ENCODE measurements at regions not wholly inside any gene's neighbourhood (a gene's known extent, or its start where the extent isn't known, plus 50 kb on each side); places are given as distances from the start of the nearest gene placed in this dataset.

DNA sequence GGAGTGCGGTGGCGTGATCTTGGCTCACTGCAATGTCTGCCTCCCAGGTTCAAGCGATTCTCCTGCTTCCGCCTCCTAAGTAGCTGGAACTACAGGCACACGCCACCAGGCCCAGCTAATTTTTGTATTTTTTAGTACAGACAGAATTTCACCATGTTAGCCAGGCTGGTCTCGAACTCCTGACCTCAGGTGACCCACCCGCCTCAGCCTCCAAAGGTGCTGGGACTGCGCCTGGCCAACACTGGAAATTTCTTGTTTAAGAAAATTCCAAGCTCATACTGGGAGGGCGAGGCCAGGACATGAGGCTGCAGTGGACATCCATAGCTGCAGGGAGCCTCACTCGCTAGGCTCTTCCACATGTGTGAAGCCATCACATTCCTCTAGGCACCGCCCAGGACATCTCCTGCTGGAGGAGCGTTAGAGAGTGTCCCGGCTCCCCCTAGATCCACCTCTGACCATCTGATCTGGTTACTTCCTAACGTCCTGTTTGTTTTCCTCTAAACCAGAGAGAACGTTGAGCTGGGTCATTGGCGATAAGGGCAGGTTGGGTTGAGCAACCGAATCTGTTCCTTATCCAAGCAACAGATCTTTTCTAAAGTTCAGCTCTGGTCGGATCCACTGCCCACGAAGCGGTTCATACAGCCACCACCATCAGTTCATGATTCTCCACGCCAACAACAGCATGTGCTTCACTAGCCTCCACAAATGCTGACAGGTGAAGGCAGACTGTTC lies 108.2 kb upstream of the MED13L start:
- DNase-seq (ENCODE audit: low read depth) = peak; percentile 90
- no peak overlapping the region for H3K4me3 ChIP-seq (ENCODE audit: low read depth, low read length)
- TF ChIP-seq, protein P1, sequence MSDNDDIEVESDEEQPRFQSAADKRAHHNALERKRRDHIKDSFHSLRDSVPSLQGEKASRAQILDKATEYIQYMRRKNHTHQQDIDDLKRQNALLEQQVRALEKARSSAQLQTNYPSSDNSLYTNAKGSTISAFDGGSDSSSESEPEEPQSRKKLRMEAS (IDR thresholded peaks at IDR 0.05; ENCODE audit: low read depth, low read length) = peak; percentile 85; the same call in 1 of the 2 replicates
- TF ChIP-seq POLR2A (IDR thresholded peaks at IDR 0.05; ENCODE audit: extremely low read depth, insufficient read length) (no peak), MYC (IDR thresholded peaks at IDR 0.05; ENCODE audit: low read depth, low read length) (peak; percentile 55)
- TF ChIP-seq, protein P2, sequence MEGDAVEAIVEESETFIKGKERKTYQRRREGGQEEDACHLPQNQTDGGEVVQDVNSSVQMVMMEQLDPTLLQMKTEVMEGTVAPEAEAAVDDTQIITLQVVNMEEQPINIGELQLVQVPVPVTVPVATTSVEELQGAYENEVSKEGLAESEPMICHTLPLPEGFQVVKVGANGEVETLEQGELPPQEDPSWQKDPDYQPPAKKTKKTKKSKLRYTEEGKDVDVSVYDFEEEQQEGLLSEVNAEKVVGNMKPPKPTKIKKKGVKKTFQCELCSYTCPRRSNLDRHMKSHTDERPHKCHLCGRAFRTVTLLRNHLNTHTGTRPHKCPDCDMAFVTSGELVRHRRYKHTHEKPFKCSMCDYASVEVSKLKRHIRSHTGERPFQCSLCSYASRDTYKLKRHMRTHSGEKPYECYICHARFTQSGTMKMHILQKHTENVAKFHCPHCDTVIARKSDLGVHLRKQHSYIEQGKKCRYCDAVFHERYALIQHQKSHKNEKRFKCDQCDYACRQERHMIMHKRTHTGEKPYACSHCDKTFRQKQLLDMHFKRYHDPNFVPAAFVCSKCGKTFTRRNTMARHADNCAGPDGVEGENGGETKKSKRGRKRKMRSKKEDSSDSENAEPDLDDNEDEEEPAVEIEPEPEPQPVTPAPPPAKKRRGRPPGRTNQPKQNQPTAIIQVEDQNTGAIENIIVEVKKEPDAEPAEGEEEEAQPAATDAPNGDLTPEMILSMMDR (IDR thresholded peaks at IDR 0.05; ENCODE audit: low read depth, low read length) = no peak

DNA sequence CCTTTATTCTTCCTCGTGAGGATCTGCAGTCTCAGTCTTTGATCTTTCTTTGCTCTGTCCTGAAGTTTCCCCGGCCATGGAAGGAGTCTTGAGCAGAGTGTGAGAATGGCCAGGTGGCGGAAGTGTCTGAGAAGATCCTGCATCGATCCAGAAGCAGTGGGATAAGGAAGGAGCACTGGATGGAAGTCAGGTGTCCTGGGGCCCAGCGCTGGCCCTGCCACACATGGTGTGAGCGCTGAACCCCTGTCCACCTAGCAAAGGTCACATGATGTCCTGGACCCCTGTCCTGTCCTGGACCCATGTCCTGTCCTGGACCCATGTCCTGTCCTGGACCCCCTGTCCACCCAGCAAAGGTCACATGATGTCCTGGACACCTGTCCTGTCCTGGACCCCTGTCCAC lies 111.8 kb upstream of the MED13L start:
- DNase-seq (ENCODE audit: low read depth) = no peak
- H3K4me3 ChIP-seq (ENCODE audit: low read depth, low read length) = no peak overlapping the region
- TF ChIP-seq, protein P1 (IDR thresholded peaks at IDR 0.05; ENCODE audit: low read depth, low read length) = no peak
- TF ChIP-seq POLR2A (IDR thresholded peaks at IDR 0.05; ENCODE audit: extremely low read depth, insufficient read length) (no peak), MYC (IDR thresholded peaks at IDR 0.05; ENCODE audit: low read depth, low read length) (no peak)
- TF ChIP-seq, protein P2 (IDR thresholded peaks at IDR 0.05; ENCODE audit: low read depth, low read length) = no peak

DNA sequence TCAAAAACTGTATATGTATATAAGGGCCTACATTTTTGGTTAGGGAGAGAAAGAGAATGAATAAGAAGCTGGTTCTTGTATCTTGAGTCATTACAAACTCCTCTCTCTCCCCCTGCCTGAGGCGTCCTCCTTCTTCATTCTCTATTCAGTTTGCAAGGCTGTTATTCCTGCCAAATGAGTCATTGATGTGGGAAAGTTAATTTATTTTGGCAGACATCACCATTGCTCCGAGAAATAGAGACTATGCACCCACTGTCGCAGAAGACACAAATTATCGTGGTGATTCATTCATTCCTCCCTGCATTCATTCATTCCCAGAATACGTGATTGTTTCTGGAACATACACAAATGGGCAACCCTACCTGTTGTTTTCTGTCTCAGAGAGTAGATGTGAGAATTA lies 112.5 kb upstream of the MED13L start:
- H3K4me3 ChIP-seq (ENCODE audit: low read depth, low read length) = no peak overlapping the region
- TF ChIP-seq MYC (IDR thresholded peaks at IDR 0.05; ENCODE audit: low read depth, low read length) = no peak
- TF ChIP-seq, protein P1 (IDR thresholded peaks at IDR 0.05; ENCODE audit: low read depth, low read length) = no peak
- TF ChIP-seq, protein P2 (IDR thresholded peaks at IDR 0.05; ENCODE audit: low read depth, low read length) = no peak
- no peak for TF ChIP-seq POLR2A (IDR thresholded peaks at IDR 0.05; ENCODE audit: extremely low read depth, insufficient read length)
- DNase-seq (ENCODE audit: low read depth) = no peak

DNA sequence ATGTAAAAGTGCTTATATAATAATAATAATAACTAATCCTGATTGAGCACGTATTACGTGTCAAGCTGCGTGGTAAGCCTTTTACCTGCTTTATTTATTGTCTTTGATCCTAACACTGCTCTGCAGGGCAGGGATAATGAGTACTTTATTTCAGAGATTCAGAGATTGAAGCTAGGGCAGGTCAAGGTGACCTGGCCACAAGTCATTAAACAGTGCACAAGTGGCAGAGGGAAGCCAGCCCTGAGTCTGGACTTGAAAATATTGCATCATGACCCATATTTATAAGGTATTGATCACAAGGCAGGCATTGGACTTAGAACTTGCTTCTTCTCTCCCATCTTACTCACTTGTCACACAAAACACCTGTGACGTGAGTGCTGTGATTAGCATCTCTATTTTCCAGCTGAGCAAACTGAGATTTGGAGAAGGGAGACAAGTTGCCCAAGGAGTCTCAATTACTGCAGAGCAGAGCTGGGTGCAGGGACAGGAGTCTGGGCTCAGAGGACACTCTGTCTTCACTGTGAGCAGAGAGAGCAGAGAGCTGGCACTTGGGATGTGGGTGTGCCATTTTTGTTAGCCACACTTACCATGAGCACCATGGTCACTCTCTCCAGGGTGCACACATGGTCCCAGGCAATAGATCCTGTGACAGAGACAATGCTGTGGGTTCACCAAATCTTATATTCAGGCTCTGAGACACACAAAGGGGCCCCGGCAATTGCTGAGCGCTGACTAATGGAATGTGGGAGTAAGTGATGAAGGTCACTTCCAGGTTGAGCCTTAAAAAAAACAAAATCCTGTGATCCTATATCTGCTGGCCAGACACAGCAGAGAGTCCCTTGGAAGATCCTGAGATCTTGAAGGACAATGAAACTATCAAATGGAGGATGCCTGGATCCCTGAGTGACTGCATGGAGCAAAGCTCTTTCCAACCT lies 113.2 kb upstream of the MED13L start:
- TF ChIP-seq, protein P2 (IDR thresholded peaks at IDR 0.05; ENCODE audit: low read depth, low read length) = no peak
- TF ChIP-seq, protein P1 (IDR thresholded peaks at IDR 0.05; ENCODE audit: low read depth, low read length) = no peak
- no peak for DNase-seq (ENCODE audit: low read depth)
- H3K4me3 ChIP-seq (ENCODE audit: low read depth, low read length) = no peak overlapping the region

DNA sequence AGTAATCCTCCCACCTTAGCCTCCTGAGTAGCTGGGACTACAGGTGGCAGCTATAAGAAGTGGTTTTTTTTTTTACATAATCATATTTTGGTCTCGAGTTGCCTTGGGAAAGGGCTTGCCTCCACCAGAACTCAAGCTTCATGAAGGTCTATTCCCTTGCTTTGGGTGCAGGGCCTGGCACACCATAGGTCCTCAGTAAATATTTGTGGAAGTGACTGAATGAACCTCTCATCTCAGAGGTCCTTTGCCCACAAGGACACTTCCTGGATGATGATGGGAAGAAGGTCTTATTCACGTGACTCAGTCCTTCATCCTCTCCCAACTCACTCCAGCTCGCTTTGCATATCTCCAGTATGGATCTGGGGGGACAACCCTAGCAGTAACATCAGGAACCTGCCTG lies 114.0 kb upstream of the MED13L start:
- no peak for DNase-seq (ENCODE audit: low read depth)
- H3K4me3 ChIP-seq (ENCODE audit: low read depth, low read length) = no peak overlapping the region
- TF ChIP-seq POLR2A (IDR thresholded peaks at IDR 0.05; ENCODE audit: extremely low read depth, insufficient read length) = no peak
- TF ChIP-seq, protein P1 (IDR thresholded peaks at IDR 0.05; ENCODE audit: low read depth, low read length) = no peak
- no peak for TF ChIP-seq MYC (IDR thresholded peaks at IDR 0.05; ENCODE audit: low read depth, low read length)
- TF ChIP-seq, protein P2 (IDR thresholded peaks at IDR 0.05; ENCODE audit: low read depth, low read length) = no peak
